SK-N-MC (cell line): ENCODE measurements at regions not wholly inside any gene's neighbourhood (a gene's known extent, or its start where the extent isn't known, plus 50 kb on each side); places are given as distances from the start of the nearest gene placed in this dataset.

Source experiments
- EZH2 ChIP-seq: fragments of 200-600 bp; sonication (generic); IDR thresholded peaks from one replicate; pipeline ENCODE4 v1.6.1; 2017; ENCODE audit warnings: antibody characterized with exemption
- FOXP2 ChIP-seq: optimal IDR thresholded peaks from 2 replicates; pipeline ENCODE3; 2011; ENCODE audit warnings: mild to moderate bottlenecking, moderate library complexity; ENCODE audit not compliant: insufficient read depth; ENCODE audit errors: extremely low read length, control extremely low read depth
- POLR2AphosphoS5 ChIP-seq: IDR thresholded peaks from 2 replicates; pipeline ENCODE4 v1.6.1; 2012; ENCODE audit warnings: mild to moderate bottlenecking, low read depth, low read length, borderline replicate concordance

GRCh38 chr12:107264667-107265066, 171.3 kb upstream of the CRY1 start:
- no peak for TF ChIP-seq EZH2
- TF ChIP-seq POLR2AphosphoS5, result no peak
- no peak for TF ChIP-seq FOXP2
